HG03139 (cell line): ENCODE measurements at regions not wholly inside any gene's neighbourhood (a gene's known extent, or its start where the extent isn't known, plus 50 kb on each side); places are given as distances from the start of the nearest gene placed in this dataset.

Source experiments
- ATAC-seq: cut with Tn5 transposase; IDR thresholded peaks from one replicate; pipeline ENCODE4 v1.9.1; 2021; ENCODE audit not compliant: unreplicated experiment

GRCh38 chr2:145254291-145254690 is 734.4 kb upstream of the ZEB2 start:
- no peak for ATAC-seq

- ATAC-seq, result no peak
Measured at GRCh38 chr2:145253492-145253891, 733.6 kb upstream of the ZEB2 start.

GRCh38 chr2:145245268-145245870 is 725.5 kb upstream of the ZEB2 start:
- ATAC-seq, result no peak

DNA sequence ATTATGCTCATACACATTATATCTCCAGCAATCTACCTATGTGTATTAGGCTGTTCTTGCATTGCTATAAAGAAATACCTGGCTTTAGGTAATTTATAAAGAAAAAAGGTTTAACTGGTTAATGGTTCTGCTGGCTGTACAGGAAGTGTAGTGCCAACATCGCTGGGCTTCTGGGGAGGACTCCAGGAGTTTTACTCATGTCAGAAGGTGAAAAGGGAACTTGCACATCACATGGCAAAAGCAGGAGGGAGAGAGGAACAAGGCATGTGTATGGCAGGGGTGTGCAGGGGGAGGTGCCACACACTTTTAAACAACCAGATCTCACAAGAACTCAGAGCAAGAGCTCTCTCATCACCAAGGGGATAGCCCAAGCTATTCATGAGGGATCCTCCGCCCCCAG is 715.4 kb upstream of the ZEB2 start:
- ATAC-seq, result no peak

DNA sequence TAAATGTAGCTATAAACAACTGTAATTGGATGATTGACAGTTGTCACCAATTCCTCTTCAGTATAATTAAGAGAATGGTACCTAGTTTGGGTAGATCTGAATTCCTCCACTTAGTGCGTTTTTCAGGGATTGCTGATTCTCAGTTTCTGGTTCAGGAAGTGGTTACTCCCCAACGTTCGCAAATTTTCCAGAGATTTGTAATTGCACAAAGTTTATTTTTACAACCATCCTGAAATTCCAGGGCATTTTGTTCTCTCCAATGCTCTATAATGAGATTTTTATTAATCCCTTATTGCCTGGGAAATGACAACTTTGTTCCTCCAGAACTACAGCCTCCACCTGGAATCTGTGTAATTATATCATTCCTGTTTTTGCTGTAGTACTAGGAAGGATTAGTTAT is 710.6 kb upstream of the ZEB2 start:
- ATAC-seq, result no peak

DNA sequence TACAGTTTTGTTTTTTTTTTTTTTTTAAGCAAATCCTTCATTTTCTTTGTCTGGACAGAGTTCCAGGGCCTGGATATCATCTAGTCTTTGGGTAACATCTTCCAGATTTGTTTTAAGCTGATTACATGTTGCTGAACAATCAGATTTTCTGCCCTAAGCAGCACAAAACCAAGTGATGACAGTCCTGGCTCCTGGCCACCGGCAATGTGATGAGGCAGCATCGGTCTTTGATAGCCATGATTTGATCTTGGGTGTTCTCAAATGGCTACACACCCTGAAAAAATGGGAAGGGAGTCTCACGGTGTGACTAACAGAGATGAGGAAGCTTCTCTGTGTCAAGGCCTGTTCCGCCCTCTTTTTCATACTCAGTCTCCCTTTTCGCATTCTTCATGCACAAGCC is 708.6 kb upstream of the ZEB2 start:
- no peak for ATAC-seq

DNA sequence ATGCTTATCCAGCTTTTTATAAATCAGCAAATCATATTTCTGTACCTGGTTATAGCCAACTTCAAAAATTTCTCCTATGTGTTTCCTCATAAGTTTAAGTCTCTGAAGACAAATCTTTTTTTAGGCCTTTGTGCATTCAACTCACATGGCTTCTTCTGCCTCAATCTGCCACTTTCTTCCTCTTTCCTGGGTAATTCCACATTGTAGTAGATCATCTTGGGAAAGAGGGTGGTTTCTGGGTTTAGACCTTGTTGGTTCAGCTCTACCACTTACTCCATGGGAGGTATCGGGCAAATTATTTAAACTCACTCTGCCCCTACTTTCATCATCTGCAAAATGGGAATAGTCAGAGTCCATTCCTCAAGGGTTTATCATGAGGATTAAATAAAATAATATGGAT is 707.0 kb upstream of the ZEB2 start:
- no peak for ATAC-seq

GRCh38 chr2:145221516-145221915 is 701.6 kb upstream of the ZEB2 start:
- ATAC-seq, result no peak

GRCh38 chr2:145221032-145221431 is 701.1 kb upstream of the ZEB2 start:
- ATAC-seq, result no peak

- no peak for ATAC-seq
Measured at GRCh38 chr2:145220496-145220895, 700.6 kb upstream of the ZEB2 start.

- no peak for ATAC-seq
Measured at GRCh38 chr2:145207884-145208283, 688.0 kb upstream of the ZEB2 start.

GRCh38 chr2:145206496-145207281 is 686.8 kb upstream of the ZEB2 start:
- no peak for ATAC-seq

DNA sequence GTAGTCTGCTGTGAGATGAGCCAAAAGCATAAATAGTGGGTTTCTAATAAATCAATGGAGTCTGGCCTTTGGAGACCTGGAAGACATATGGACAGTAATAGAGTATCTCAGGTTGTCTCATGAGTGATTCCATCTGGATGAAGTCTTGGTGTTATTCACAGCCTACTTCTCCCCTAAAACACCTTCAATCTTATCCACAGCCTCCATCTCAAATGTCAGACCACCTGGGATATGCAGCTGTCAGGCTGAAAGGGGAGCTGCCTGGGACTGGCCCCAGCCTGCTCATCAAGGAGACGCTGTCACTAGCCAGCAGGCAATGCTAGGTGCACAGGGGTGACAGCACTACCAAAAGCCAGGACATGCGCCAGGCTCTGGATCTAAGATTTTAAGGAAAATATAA is 684.0 kb upstream of the ZEB2 start:
- no peak for ATAC-seq

DNA sequence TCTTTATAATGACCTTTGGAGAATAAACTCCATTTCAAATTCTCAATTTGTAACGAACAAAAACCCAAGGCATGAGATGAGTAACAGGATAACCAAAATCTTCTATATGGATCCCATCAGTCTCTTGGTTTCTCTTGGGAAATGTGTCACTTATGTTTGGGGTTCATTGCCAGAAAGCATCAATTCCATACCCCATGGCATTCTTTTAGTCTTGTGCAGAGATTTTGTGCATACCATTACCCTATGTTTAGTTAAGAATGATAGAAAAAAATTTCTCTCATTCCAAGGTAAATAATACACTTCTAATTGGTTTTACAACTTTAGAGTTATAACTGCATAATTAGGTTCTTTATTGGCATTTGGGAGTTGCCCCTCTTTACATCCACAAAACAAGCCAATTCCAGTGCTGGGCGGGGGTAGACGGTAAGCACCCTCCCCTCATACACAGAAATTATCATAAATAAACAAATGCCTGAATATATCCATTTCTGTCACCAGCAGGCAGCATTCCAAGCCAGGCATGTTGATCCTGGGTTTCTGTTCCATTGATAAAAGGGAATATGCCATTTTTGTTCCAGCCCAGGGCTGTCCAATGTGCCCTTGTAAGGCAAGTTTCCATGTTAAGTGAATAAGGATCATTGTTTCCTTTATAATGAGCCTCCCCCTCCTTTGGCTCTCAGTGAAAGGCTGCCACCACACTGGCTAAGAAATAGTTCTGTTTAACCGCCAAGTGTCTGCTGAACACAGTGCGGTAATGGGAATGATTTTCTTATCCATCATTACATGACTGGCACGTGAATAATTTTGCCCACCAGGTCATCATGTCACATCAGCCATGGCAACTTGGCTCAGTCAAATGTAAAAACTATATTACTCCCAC is 680.1 kb upstream of the ZEB2 start:
- ATAC-seq, result no peak

GRCh38 chr2:145199042-145199441 is 679.1 kb upstream of the ZEB2 start:
- ATAC-seq, result no peak

GRCh38 chr2:145198555-145198954 is 678.6 kb upstream of the ZEB2 start:
- ATAC-seq, result no peak

DNA sequence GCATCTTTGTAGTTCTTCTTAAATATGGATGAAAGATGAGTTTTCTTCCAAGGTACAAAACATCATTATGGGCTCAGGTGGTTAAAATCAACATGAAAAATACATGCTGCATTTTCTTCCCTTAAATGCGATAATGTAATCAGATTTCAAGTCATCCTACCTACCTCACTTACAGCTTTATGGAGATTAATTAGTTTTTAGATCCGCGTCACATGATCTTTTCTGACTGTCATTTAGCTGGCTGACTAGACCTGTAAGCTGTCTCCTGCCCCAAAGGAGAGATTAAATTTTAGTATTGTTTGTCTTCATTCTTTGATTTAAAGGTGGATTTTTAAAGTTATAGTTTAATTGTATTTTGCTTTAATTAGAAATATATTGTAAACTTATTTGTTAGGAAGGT is 678.0 kb upstream of the ZEB2 start:
- no peak for ATAC-seq

- ATAC-seq, result no peak
Measured at GRCh38 chr2:145194673-145195072, 674.8 kb upstream of the ZEB2 start.

GRCh38 chr2:145190031-145190703 is 670.2 kb upstream of the ZEB2 start:
- no peak for ATAC-seq

- no peak for ATAC-seq
Measured at GRCh38 chr2:145186303-145186702, 666.4 kb upstream of the ZEB2 start.

GRCh38 chr2:145185696-145186095 is 665.8 kb upstream of the ZEB2 start:
- no peak for ATAC-seq
